ENCODE measurements at regions not wholly inside any gene's neighbourhood (a gene's known extent, or its start where the extent isn't known, plus 50 kb on each side); places are given as distances from the start of the nearest gene placed in this dataset.

DNA sequence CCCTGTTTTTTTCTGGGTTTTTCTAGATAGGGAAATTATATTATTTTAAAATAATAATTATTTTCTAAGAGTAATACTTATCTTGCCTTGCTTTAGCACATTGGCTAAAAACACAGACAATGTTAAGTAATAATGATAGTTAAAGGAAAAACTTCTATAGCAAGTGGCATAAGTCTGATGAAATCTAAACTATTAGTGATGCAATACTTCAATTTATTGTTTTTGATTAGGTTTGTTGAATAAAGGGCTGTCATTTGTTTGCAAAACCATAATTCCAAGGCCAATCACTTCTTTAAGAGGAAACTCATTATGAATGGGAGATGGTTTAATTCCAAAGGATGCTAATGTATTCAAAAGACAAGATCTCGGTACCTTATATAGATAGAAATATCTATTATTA lies 293.8 kb upstream of the FBXL7 start:
- Histone ChIP-seq H3K9ac (ENCODE audit: insufficient read depth, low read length) (no peak overlapping the region), H2AFZ (ENCODE audit: low read length) (no peak overlapping the region), H3K79me2 (ENCODE audit: control insufficient read depth, insufficient read depth, low read length) (no peaks in the 10 kb centered on the region), H3K27me3 (ENCODE audit: control insufficient read depth, insufficient read depth, low read length) (no peaks in the 10 kb centered on the region), H3K27ac (ENCODE audit: insufficient read depth, low read length) (no peak overlapping the region), H3K4me3 (replicated peaks in 1 of 4; ENCODE audit: control extremely low read depth in 1 of 4, insufficient read depth in 1 of 4, low read depth in 3 of 4, low read length in 4 of 4) (no peak overlapping the region), H3K4me2 (ENCODE audit: extremely low read depth, insufficient read depth, low read length) (no peak overlapping the region), H3K4me1 (ENCODE audit: control insufficient read depth, extremely low read depth, insufficient read depth, low read length) (no peaks in the 10 kb centered on the region), H3K36me3 (ENCODE audit: control insufficient read depth, insufficient read depth, low read length) (no peaks in the 10 kb centered on the region), H3K9me3 (ENCODE audit: control insufficient read depth, insufficient read depth, low read depth, low read length) (no peaks in the 10 kb centered on the region), H4K20me1 (ENCODE audit: control insufficient read depth, extremely low read depth, insufficient read depth, low read length) (no peaks in the 10 kb centered on the region)
- TF ChIP-seq, protein P1, sequence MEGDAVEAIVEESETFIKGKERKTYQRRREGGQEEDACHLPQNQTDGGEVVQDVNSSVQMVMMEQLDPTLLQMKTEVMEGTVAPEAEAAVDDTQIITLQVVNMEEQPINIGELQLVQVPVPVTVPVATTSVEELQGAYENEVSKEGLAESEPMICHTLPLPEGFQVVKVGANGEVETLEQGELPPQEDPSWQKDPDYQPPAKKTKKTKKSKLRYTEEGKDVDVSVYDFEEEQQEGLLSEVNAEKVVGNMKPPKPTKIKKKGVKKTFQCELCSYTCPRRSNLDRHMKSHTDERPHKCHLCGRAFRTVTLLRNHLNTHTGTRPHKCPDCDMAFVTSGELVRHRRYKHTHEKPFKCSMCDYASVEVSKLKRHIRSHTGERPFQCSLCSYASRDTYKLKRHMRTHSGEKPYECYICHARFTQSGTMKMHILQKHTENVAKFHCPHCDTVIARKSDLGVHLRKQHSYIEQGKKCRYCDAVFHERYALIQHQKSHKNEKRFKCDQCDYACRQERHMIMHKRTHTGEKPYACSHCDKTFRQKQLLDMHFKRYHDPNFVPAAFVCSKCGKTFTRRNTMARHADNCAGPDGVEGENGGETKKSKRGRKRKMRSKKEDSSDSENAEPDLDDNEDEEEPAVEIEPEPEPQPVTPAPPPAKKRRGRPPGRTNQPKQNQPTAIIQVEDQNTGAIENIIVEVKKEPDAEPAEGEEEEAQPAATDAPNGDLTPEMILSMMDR (conservative IDR thresholded peaks at IDR 0.05 in 1 of 2, IDR thresholded peaks at IDR 0.05 in 1 of 2; ENCODE audit: low read depth in 1 of 2, low read length in 2 of 2) = no peak
- TF ChIP-seq EZH2 (IDR thresholded peaks at IDR 0.05; ENCODE audit: low read length, missing control alignments) = no peak
- DNase-seq (ENCODE audit: low read depth in 2 of 2) = no peak

DNA sequence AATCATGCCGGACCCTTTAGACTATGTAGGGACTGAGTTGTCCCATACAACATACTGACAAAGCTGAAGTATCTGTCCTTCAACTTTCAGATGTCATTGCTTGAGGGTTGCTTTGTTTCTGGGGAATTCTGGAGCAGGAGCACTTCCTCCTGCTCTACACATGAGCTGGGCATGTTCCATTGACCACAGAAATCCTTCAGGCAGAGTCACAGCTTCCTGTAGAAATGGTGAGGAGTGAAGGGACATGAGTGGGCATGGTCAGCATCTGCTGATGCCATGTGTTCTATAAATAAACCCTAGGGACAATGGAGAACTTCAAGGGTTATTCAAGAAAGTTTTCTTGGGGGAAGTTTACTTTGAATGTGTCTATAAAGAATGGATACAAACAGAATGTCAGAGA lies 296.6 kb upstream of the FBXL7 start:
- Histone ChIP-seq H3K79me2 (ENCODE audit: control insufficient read depth, insufficient read depth, low read length) (no peaks in the 10 kb centered on the region), H3K9ac (ENCODE audit: insufficient read depth, low read length) (no peak overlapping the region), H2AFZ (ENCODE audit: low read length) (no peak overlapping the region), H3K36me3 (ENCODE audit: control insufficient read depth, insufficient read depth, low read length) (no peaks in the 10 kb centered on the region), H3K4me3 (replicated peaks in 1 of 4; ENCODE audit: control extremely low read depth in 1 of 4, insufficient read depth in 1 of 4, low read depth in 3 of 4, low read length in 4 of 4) (no peak overlapping the region), H3K4me1 (ENCODE audit: control insufficient read depth, extremely low read depth, insufficient read depth, low read length) (no peaks in the 10 kb centered on the region), H3K4me2 (ENCODE audit: extremely low read depth, insufficient read depth, low read length) (no peak overlapping the region), H3K9me3 (ENCODE audit: control insufficient read depth, insufficient read depth, low read depth, low read length) (no peaks in the 10 kb centered on the region), H4K20me1 (ENCODE audit: control insufficient read depth, extremely low read depth, insufficient read depth, low read length) (no peaks in the 10 kb centered on the region), H3K27me3 (ENCODE audit: control insufficient read depth, insufficient read depth, low read length) (no peaks in the 10 kb centered on the region), H3K27ac (ENCODE audit: insufficient read depth, low read length) (no peak overlapping the region)
- TF ChIP-seq, protein P1 (conservative IDR thresholded peaks at IDR 0.05 in 1 of 2, IDR thresholded peaks at IDR 0.05 in 1 of 2; ENCODE audit: low read depth in 1 of 2, low read length in 2 of 2) = no peak
- no peak for TF ChIP-seq EZH2 (IDR thresholded peaks at IDR 0.05; ENCODE audit: low read length, missing control alignments)
- no peak for DNase-seq (ENCODE audit: low read depth in 2 of 2)

DNA sequence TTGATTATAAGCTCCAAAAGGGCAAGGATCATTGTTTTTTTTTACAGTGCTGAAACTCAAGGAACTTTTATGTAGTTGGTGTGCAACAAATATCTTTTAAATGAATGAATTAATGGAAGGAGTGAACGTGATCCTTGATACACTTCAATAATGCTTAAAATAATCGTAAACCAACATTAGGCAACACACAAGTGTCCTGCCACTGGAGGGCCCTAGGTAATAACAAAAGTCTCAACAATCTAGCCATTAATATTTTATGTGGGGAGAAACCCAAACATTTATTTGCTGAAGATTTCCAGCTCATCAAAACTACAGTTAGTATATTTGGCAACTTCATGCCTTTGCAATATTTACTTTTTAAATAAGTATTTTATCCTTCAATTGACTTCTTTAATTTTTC lies 309.0 kb upstream of the FBXL7 start:
- H4K20me1 ChIP-seq (ENCODE audit: control insufficient read depth, extremely low read depth, insufficient read depth, low read length) = no peaks in the 10 kb centered on the region
- H3K4me1 ChIP-seq (ENCODE audit: control insufficient read depth, extremely low read depth, insufficient read depth, low read length) = no peaks in the 10 kb centered on the region
- H3K36me3 ChIP-seq (ENCODE audit: control insufficient read depth, insufficient read depth, low read length) = no peaks in the 10 kb centered on the region
- no peaks in the 10 kb centered on the region for H3K9me3 ChIP-seq (ENCODE audit: control insufficient read depth, insufficient read depth, low read depth, low read length)
- no peak overlapping the region for H3K27ac ChIP-seq (ENCODE audit: insufficient read depth, low read length)
- H3K4me3 ChIP-seq (replicated peaks in 1 of 4; ENCODE audit: control extremely low read depth in 1 of 4, insufficient read depth in 1 of 4, low read depth in 3 of 4, low read length in 4 of 4) = no peak overlapping the region
- no peaks in the 10 kb centered on the region for H3K27me3 ChIP-seq (ENCODE audit: control insufficient read depth, insufficient read depth, low read length)
- H3K4me2 ChIP-seq (ENCODE audit: extremely low read depth, insufficient read depth, low read length) = no peak overlapping the region
- no peak overlapping the region for H3K9ac ChIP-seq (ENCODE audit: insufficient read depth, low read length)
- DNase-seq (ENCODE audit: low read depth in 2 of 2) = peak in 1 of 2 donors; percentile 5
- no peaks in the 10 kb centered on the region for H3K79me2 ChIP-seq (ENCODE audit: control insufficient read depth, insufficient read depth, low read length)
- TF ChIP-seq, protein P1 (conservative IDR thresholded peaks at IDR 0.05 in 1 of 2, IDR thresholded peaks at IDR 0.05 in 1 of 2; ENCODE audit: low read depth in 1 of 2, low read length in 2 of 2) = peak in 1 of 2 donors; percentile 31
- TF ChIP-seq EZH2 (IDR thresholded peaks at IDR 0.05; ENCODE audit: low read length, missing control alignments) = no peak
- no peak overlapping the region for H2AFZ ChIP-seq (ENCODE audit: low read length)
